ENCODE measurements at regions not wholly inside any gene's neighbourhood (a gene's known extent, or its start where the extent isn't known, plus 50 kb on each side); places are given as distances from the start of the nearest gene placed in this dataset.

DNA sequence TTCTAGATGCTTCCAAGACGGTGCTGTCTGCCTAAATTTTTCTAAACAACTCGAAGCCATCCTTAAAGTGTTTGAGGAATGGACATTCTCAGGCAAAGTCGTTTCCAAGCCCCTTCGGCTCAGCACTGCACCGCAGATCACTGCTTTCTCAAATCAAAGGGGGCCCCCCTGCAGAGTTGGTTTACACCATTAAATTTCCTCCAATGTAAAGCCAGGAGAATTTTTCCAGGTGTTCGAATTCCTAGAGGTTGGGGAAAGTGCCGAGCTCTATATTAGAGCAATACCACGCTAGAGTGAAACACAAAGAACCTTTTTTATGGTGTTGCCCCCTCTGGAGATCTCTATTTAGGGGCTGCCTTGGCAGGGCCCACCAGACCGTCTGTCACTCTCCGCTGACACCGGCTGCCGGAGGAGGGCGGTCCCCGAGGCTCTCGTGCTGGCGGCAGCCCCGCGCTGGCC lies 277.9 kb upstream of the NR2F2 start:
- Histone ChIP-seq H3K27ac (replicated peaks) (no peak overlapping the region), H3K4me3 (replicated peaks; ENCODE audit: insufficient read depth, low read length) (no peak overlapping the region), H3K27me3 (ENCODE audit: insufficient read depth, poor library complexity, severe bottlenecking) (no peaks in the 10 kb centered on the region)
- DNase-seq (ENCODE audit: low read depth in 1 of 2, low spot score in 1 of 2) = no peak
- TF ChIP-seq, protein P1, sequence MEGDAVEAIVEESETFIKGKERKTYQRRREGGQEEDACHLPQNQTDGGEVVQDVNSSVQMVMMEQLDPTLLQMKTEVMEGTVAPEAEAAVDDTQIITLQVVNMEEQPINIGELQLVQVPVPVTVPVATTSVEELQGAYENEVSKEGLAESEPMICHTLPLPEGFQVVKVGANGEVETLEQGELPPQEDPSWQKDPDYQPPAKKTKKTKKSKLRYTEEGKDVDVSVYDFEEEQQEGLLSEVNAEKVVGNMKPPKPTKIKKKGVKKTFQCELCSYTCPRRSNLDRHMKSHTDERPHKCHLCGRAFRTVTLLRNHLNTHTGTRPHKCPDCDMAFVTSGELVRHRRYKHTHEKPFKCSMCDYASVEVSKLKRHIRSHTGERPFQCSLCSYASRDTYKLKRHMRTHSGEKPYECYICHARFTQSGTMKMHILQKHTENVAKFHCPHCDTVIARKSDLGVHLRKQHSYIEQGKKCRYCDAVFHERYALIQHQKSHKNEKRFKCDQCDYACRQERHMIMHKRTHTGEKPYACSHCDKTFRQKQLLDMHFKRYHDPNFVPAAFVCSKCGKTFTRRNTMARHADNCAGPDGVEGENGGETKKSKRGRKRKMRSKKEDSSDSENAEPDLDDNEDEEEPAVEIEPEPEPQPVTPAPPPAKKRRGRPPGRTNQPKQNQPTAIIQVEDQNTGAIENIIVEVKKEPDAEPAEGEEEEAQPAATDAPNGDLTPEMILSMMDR (IDR thresholded peaks at IDR 0.05; ENCODE audit: insufficient read depth, low read length) = no peak
- TF ChIP-seq SPI1 (IDR thresholded peaks at IDR 0.05; ENCODE audit: borderline replicate concordance, low read depth) (no peak), GABPA (IDR thresholded peaks at IDR 0.05; ENCODE audit: low read depth) (no peak), POLR2AphosphoS5 (IDR thresholded peaks at IDR 0.05; ENCODE audit: low read depth) (no peak)
- TF ChIP-seq, protein P2, sequence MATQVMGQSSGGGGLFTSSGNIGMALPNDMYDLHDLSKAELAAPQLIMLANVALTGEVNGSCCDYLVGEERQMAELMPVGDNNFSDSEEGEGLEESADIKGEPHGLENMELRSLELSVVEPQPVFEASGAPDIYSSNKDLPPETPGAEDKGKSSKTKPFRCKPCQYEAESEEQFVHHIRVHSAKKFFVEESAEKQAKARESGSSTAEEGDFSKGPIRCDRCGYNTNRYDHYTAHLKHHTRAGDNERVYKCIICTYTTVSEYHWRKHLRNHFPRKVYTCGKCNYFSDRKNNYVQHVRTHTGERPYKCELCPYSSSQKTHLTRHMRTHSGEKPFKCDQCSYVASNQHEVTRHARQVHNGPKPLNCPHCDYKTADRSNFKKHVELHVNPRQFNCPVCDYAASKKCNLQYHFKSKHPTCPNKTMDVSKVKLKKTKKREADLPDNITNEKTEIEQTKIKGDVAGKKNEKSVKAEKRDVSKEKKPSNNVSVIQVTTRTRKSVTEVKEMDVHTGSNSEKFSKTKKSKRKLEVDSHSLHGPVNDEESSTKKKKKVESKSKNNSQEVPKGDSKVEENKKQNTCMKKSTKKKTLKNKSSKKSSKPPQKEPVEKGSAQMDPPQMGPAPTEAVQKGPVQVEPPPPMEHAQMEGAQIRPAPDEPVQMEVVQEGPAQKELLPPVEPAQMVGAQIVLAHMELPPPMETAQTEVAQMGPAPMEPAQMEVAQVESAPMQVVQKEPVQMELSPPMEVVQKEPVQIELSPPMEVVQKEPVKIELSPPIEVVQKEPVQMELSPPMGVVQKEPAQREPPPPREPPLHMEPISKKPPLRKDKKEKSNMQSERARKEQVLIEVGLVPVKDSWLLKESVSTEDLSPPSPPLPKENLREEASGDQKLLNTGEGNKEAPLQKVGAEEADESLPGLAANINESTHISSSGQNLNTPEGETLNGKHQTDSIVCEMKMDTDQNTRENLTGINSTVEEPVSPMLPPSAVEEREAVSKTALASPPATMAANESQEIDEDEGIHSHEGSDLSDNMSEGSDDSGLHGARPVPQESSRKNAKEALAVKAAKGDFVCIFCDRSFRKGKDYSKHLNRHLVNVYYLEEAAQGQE (IDR thresholded peaks at IDR 0.05; ENCODE audit: insufficient replicate concordance, low read depth) = no peak

DNA sequence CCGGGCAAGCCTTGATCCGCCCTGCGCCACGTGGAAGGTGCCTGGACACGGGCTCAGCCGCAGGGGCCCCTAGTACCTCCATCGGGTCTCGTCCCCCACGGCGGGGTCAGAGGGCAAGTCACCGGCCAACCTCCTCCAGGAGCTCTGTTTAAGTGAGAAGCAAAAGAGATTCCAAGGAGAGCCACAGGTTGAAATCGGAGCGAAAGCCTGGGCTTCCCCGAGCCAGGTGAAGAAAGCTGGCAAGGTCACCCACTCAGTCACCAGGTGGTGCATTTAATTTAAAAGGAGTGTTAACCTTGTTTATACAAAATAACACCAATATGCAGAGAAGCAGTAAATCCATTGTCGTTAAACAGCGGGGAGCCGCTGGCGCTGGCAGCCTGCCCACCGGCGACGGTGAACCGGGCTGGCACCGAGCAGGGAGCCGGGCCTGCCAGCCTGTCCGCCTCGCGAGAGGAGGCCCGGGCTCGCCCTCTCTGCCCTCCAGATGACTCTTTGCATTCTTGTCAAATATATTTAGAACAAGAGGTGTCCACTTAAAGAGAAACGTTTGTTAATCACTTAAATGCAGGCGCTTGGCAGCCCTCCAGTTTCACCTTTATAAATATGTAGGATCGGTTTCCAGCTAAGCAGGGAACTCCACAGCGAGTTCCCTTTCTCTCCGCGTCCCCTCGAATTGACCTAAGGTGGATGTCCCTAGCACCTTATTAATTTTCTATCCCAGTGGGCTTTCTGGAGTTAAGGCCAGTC lies 277.3 kb upstream of the NR2F2 start:
- no peak overlapping the region for H3K4me3 ChIP-seq (replicated peaks; ENCODE audit: insufficient read depth, low read length)
- H3K27me3 ChIP-seq (ENCODE audit: insufficient read depth, poor library complexity, severe bottlenecking) = no peaks in the 10 kb centered on the region
- no peak overlapping the region for H3K27ac ChIP-seq (replicated peaks)
- no peak for DNase-seq (ENCODE audit: low read depth in 1 of 2, low spot score in 1 of 2)
- TF ChIP-seq, protein P2 (IDR thresholded peaks at IDR 0.05; ENCODE audit: insufficient replicate concordance, low read depth) = no peak
- TF ChIP-seq, protein P1 (IDR thresholded peaks at IDR 0.05; ENCODE audit: insufficient read depth, low read length) = no peak
- TF ChIP-seq POLR2AphosphoS5 (IDR thresholded peaks at IDR 0.05; ENCODE audit: low read depth) (no peak), GABPA (IDR thresholded peaks at IDR 0.05; ENCODE audit: low read depth) (no peak), SPI1 (IDR thresholded peaks at IDR 0.05; ENCODE audit: borderline replicate concordance, low read depth) (no peak)

DNA sequence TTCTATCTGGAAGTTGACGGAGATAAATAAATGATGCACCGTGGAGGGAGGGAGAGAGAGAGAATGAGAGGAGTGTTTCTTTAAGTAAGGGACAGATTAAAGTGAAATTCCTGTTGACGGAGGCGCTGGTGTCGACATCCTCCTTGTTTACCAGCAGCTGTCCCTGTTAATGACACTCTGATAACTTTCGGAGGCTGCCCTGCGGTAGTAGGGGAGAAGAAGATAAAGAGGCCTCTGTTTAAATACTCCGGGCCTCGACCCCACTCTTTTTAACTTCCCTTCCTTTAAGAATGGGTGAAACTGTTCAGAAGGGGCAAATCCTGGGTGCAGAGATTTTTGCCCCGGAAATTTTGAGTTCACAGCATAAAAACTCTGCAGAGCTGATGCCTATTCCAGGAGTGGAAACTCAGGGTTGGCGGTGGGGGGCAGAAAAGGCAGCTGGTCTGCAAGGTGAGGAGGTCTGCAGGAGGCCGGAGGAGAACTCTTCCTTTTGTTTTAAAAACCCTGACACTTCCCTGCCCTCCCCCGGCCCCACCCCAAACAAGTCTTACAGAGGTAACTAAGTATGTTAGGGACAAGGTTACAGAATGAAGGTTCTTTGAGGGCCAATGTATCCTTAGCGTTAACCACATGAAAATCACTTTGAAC lies 276.6 kb upstream of the NR2F2 start:
- no peak for DNase-seq (ENCODE audit: low read depth in 1 of 2, low spot score in 1 of 2)
- TF ChIP-seq, protein P1 (IDR thresholded peaks at IDR 0.05; ENCODE audit: insufficient read depth, low read length) = no peak
- TF ChIP-seq SPI1 (IDR thresholded peaks at IDR 0.05; ENCODE audit: borderline replicate concordance, low read depth) (no peak), GABPA (IDR thresholded peaks at IDR 0.05; ENCODE audit: low read depth) (no peak), POLR2AphosphoS5 (IDR thresholded peaks at IDR 0.05; ENCODE audit: low read depth) (no peak)
- TF ChIP-seq, protein P2 (IDR thresholded peaks at IDR 0.05; ENCODE audit: insufficient replicate concordance, low read depth) = no peak
- Histone ChIP-seq H3K27ac (replicated peaks) (no peak overlapping the region), H3K27me3 (ENCODE audit: insufficient read depth, poor library complexity, severe bottlenecking) (no peaks in the 10 kb centered on the region), H3K4me3 (replicated peaks; ENCODE audit: insufficient read depth, low read length) (no peak overlapping the region)
